HUES48 (cell line): ENCODE measurements at regions not wholly inside any gene's neighbourhood (a gene's known extent, or its start where the extent isn't known, plus 50 kb on each side); places are given as distances from the start of the nearest gene placed in this dataset.
"Not testable (repeated sequence)": the region's sequence is repeated elsewhere in the genome, so short reads cannot be mapped to it uniquely, and the experiment has no call there.

ENCODE experiments used
- H3K27ac ChIP-seq: one replicate; pipeline ENCODE4 v1.7.0; 2013; ENCODE audit warnings: low read depth, low read length, inconsistent platforms
- H3K27me3 ChIP-seq: 2 replicates; pipeline ENCODE4 v1.6.1; 2013; ENCODE audit warnings: mild to moderate bottlenecking, low read length; ENCODE audit not compliant: control insufficient read depth, insufficient read depth
- H3K36me3 ChIP-seq: 2 replicates; pipeline ENCODE4 v1.6.1; 2013; ENCODE audit warnings: low read length; ENCODE audit not compliant: control insufficient read depth, insufficient read depth
- H3K4me1 ChIP-seq: 2 replicates; pipeline ENCODE4 v1.6.1; 2013; ENCODE audit warnings: mild to moderate bottlenecking, low read length; ENCODE audit not compliant: control insufficient read depth, insufficient read depth
- H3K4me3 ChIP-seq: 2 replicates; pipeline ENCODE4 v1.5.1; 2013; ENCODE audit warnings: mild to moderate bottlenecking, low read depth, low read length
- H3K9ac ChIP-seq: 2 replicates; pipeline ENCODE4 v1.6.1; 2013; ENCODE audit warnings: mild to moderate bottlenecking, low read depth, low read length, moderate library complexity
- H3K9me3 ChIP-seq: 2 replicates; pipeline ENCODE4 v1.6.1; 2013; ENCODE audit warnings: low read length; ENCODE audit not compliant: control insufficient read depth, insufficient read depth

GRCh38 chr6:113365191-113365590 lies 492.0 kb upstream of the MARCKS start:
- Histone ChIP-seq H3K9ac (no peak overlapping the region), H3K27ac (no peak overlapping the region), H3K27me3 (no peaks in the 10 kb centered on the region), H3K4me3 (no peak overlapping the region), H3K4me1 (peaks cover 37% of the 10 kb centered on the region), H3K9me3 (no peaks in the 10 kb centered on the region), H3K36me3 (no peaks in the 10 kb centered on the region)

GRCh38 chr6:113366505-113366904 lies 490.6 kb upstream of the MARCKS start:
- no peak overlapping the region for H3K27ac ChIP-seq
- H3K27me3 ChIP-seq = no peaks in the 10 kb centered on the region
- no peaks in the 10 kb centered on the region for H3K9me3 ChIP-seq
- no peak overlapping the region for H3K4me3 ChIP-seq
- peaks cover 25% of the 10 kb centered on the region for H3K4me1 ChIP-seq
- H3K9ac ChIP-seq = no peak overlapping the region
- no peaks in the 10 kb centered on the region for H3K36me3 ChIP-seq

- Histone ChIP-seq H3K9me3 (no peaks in the 10 kb centered on the region), H3K4me3 (no peak overlapping the region), H3K27ac (no peak overlapping the region), H3K27me3 (no peaks in the 10 kb centered on the region), H3K9ac (no peak overlapping the region), H3K4me1 (no peaks in the 10 kb centered on the region), H3K36me3 (no peaks in the 10 kb centered on the region)
Measured at GRCh38 chr6:113370508-113371502, 486.3 kb upstream of the MARCKS start.

GRCh38 chr6:113375466-113375865 lies 481.7 kb upstream of the MARCKS start:
- H3K9ac ChIP-seq, H3K27ac ChIP-seq, H3K9me3 ChIP-seq, H3K4me1 ChIP-seq, H3K4me3 ChIP-seq, H3K27me3 ChIP-seq, H3K36me3 ChIP-seq: not testable (repeated sequence)

- Histone ChIP-seq H3K9me3 (no peaks in the 10 kb centered on the region), H3K9ac (no peak overlapping the region), H3K4me3 (no peak overlapping the region), H3K36me3 (no peaks in the 10 kb centered on the region), H3K27ac (no peak overlapping the region), H3K27me3 (no peaks in the 10 kb centered on the region), H3K4me1 (no peaks in the 10 kb centered on the region)
Measured at GRCh38 chr6:113375950-113376846, 480.9 kb upstream of the MARCKS start.

GRCh38 chr6:113376847-113377165 lies 480.3 kb upstream of the MARCKS start:
- H3K27me3 ChIP-seq = no peaks in the 10 kb centered on the region
- H3K9me3 ChIP-seq = no peaks in the 10 kb centered on the region
- no peak overlapping the region for H3K9ac ChIP-seq
- H3K27ac ChIP-seq = no peak overlapping the region
- H3K4me3 ChIP-seq = no peak overlapping the region
- H3K4me1 ChIP-seq = no peaks in the 10 kb centered on the region
- H3K36me3 ChIP-seq = no peaks in the 10 kb centered on the region

GRCh38 chr6:113377362-113377942 lies 479.7 kb upstream of the MARCKS start:
- Histone ChIP-seq H3K4me3 (no peak overlapping the region), H3K9me3 (no peaks in the 10 kb centered on the region), H3K36me3 (no peaks in the 10 kb centered on the region), H3K4me1 (no peaks in the 10 kb centered on the region), H3K27ac (no peak overlapping the region), H3K27me3 (no peaks in the 10 kb centered on the region), H3K9ac (no peak overlapping the region)

GRCh38 chr6:113380591-113380990 lies 476.6 kb upstream of the MARCKS start:
- Histone ChIP-seq H3K27me3 (no peaks in the 10 kb centered on the region), H3K4me1 (no peaks in the 10 kb centered on the region), H3K27ac (no peak overlapping the region), H3K36me3 (no peaks in the 10 kb centered on the region), H3K9ac (no peak overlapping the region), H3K9me3 (no peaks in the 10 kb centered on the region), H3K4me3 (no peak overlapping the region)

GRCh38 chr6:113381232-113381631 lies 475.9 kb upstream of the MARCKS start:
- Histone ChIP-seq H3K4me3 (no peak overlapping the region), H3K27me3 (no peaks in the 10 kb centered on the region), H3K9ac (no peak overlapping the region), H3K9me3 (no peaks in the 10 kb centered on the region), H3K4me1 (no peaks in the 10 kb centered on the region), H3K27ac (no peak overlapping the region), H3K36me3 (no peaks in the 10 kb centered on the region)

GRCh38 chr6:113381959-113382358 lies 475.2 kb upstream of the MARCKS start:
- Histone ChIP-seq H3K4me1 (no peaks in the 10 kb centered on the region), H3K27ac (no peak overlapping the region), H3K9me3 (no peaks in the 10 kb centered on the region), H3K9ac (no peak overlapping the region), H3K36me3 (no peaks in the 10 kb centered on the region), H3K4me3 (no peak overlapping the region), H3K27me3 (no peaks in the 10 kb centered on the region)

GRCh38 chr6:113383701-113384100 lies 473.4 kb upstream of the MARCKS start:
- no peak overlapping the region for H3K9ac ChIP-seq
- H3K36me3 ChIP-seq = no peaks in the 10 kb centered on the region
- no peaks in the 10 kb centered on the region for H3K4me1 ChIP-seq

More at GRCh38 chr6:113383701-113384100, 473.4 kb upstream of the MARCKS start:
- no peak overlapping the region for H3K27ac ChIP-seq
- H3K9me3 ChIP-seq = no peaks in the 10 kb centered on the region
- H3K27me3 ChIP-seq = no peaks in the 10 kb centered on the region
- H3K4me3 ChIP-seq = no peak overlapping the region
